ENCODE measurements at regions not wholly inside any gene's neighbourhood (a gene's known extent, or its start where the extent isn't known, plus 50 kb on each side); places are given as distances from the start of the nearest gene placed in this dataset.
"Not testable (repeated sequence)": the region's sequence is repeated elsewhere in the genome, so short reads cannot be mapped to it uniquely, and the experiment has no call there.

- no peak for DNase-seq
Observed at GRCh38 chr9:1882711-1883403, 132.3 kb upstream of the SMARCA2 start.

- DNase-seq: no peak
Observed at GRCh38 chr9:1890201-1890600, 124.9 kb upstream of the SMARCA2 start.

DNA sequence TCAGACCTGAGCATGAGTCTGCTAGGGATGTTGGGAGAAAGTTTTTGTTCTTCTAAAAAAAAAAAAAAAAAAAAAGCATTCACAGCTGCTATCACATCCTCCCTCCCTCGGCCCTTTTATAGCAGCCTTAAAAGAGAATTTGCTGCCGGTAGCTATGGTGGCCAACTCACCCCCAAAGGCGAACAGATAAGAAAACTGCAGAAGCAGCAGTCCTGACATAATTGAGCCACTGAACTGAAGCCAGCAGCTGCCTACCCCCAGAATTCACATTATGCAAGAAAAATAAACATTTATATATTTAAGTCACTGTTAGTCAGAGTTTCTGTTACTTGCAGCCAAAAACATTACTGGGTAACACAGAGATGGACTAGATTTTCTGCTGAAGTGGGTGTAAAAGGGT lies 124.3 kb upstream of the SMARCA2 start:
- DNase-seq: no peak

DNA sequence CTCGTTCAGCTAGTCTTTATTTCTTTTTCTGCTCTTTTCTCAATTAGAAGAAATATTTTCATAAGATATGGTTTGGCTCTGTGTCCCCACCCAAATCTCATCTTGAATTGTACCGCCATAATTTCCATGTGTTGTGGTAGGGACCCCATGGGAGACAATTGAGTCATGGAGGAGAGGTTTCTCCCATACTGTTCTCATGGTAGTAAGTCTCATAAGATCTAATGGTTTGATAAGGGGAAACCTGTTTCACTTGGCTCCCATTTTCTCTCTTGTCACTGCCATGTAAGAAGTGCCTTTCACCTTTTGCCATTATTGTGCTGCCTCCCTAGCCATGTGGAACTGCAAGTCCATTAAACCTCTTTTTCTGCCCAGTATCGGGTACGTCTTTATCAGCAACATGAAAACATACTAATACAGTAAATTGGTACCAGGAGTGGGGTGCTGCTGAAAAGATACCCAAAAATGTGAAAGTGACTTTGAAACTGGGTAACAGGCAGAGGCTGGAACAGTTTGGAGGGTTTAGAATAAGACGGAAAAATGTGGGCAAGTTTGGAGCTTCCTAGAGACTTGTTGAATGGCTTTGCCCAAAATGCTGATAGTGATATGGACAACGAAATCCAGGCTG lies 112.0 kb upstream of the SMARCA2 start:
- not testable (repeated sequence) for DNase-seq

- no peak for DNase-seq
Observed at GRCh38 chr9:1907465-1907864, 107.7 kb upstream of the SMARCA2 start.

DNA sequence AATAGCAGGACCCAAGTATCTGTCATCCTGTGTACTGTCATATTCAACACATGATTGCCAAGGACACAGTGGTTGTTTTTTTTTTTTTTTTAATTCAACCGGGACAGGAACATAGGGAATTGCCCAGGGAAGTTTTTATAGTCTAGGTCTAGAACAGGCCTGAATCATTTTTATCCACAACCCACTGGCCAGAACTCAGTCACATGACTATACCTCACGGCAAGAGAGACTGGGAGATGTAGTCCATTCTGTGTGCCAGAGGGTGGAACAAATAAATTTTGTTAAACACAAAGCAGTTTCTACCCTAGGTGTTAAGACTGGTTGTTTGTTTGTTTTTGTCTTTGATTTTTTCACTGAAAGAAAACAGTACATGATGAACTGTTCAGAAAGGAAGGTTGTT lies 105.8 kb upstream of the SMARCA2 start:
- no peak for DNase-seq

GRCh38 chr9:1910269-1910811 lies 104.8 kb upstream of the SMARCA2 start:
- DNase-seq: no peak

- DNase-seq: no peak
Observed at GRCh38 chr9:1913631-1914330, 101.4 kb upstream of the SMARCA2 start.

GRCh38 chr9:1916095-1916494 lies 99.1 kb upstream of the SMARCA2 start:
- no peak for DNase-seq

- DNase-seq: no peak
Observed at GRCh38 chr9:1916655-1917054, 98.5 kb upstream of the SMARCA2 start.

- no peak for DNase-seq
Observed at GRCh38 chr9:1917396-1917935, 97.7 kb upstream of the SMARCA2 start.

GRCh38 chr9:1918108-1918507 lies 97.0 kb upstream of the SMARCA2 start:
- no peak for DNase-seq

DNA sequence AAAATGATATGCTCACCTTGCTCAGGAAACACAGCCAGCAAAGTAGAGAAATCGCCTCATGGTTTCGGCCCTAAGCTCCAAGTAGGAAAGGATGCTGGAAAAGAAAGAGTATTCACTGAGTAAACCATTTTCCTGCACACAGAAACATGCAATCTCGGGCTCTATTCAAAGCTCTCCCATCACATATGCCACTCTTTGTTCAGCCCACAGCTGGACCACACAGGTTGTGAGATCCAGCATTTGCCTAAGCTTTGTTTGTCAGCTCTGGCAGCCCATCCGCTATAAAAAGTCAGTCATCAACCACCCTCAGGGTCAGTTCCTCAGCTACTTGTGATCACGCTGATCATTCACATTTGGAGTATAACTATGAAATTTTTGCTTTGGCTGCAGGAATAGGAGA lies 96.5 kb upstream of the SMARCA2 start:
- DNase-seq: no peak

GRCh38 chr9:1919229-1919628 lies 95.9 kb upstream of the SMARCA2 start:
- DNase-seq: no peak

DNA sequence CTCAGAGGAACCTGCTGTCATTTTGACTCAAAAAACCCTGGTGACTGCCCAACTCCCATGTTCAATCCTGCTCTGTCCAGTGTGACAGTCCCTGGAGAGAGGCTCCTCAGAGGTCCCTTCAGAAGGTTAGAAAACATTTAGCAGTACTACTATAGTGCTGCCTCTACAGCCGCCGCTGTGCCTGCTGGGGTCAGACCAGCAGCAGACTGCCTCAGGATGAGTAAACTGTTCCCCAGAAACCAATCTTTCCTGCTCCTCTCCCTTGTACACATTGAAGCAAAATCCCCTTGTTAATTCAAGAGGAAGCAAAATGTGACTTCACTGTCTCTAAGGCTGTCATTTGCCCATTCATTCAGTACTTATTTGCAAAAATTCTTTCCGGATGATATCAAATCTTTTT lies 94.8 kb upstream of the SMARCA2 start:
- no peak for DNase-seq

DNA sequence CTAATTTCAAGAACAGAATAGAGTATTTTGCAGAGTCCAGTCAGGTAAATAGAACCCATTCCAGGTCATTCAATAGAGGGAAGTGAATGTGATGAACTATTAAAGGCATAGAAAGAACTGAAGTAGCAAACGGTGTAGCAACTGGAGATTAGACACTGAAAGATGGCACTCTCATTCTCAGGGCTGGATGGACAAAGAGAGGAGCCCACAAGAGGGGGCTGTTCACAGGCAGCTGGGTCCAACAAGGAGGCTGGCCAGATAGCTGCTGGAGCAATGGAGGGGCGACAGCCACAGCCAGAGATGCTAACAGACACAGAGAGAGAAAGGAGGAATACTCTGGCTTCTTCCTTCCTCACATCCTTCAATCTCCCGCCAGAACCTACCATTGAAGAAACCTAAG lies 93.1 kb upstream of the SMARCA2 start:
- DNase-seq: no peak

DNA sequence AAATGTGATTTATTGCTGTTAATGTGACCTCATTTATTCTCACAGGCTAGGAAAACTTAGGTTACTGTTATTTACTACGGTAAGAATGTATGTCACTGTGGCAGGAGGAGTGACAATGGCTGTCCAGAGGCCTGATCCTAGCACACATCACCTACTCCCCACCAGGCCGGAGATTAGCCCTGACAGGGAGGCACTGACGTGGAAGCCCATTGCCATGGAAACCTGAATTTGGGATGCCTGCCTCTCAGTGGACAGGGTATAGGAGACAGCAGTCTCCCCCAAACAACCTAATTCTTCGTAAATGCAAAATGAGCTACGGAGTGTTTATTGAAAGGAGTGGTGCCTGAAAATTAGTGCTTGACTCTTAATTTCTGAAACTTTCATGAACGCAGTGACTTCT lies 87.6 kb upstream of the SMARCA2 start:
- DNase-seq: no peak

DNA sequence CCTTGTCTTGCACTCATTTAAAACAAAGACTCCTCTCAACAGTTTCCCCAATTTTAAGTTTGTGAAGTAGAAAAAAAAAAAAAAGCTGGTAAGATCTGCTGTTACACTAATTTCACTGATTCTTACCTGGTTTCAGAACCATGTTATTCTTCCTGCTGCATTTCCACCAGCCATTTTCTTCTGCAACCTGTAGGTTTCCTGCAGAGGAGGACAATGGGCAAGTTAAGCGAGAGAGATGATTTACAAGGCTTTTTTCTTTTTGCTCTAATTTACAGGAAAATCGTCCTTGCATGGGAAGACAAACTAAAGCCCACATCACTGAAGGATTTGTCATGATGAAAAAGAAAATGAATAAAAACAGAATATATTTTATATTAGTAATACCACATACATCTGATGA lies 86.0 kb upstream of the SMARCA2 start:
- no peak for DNase-seq

- no peak for DNase-seq
Observed at GRCh38 chr9:1929722-1930244, 85.4 kb upstream of the SMARCA2 start.

DNA sequence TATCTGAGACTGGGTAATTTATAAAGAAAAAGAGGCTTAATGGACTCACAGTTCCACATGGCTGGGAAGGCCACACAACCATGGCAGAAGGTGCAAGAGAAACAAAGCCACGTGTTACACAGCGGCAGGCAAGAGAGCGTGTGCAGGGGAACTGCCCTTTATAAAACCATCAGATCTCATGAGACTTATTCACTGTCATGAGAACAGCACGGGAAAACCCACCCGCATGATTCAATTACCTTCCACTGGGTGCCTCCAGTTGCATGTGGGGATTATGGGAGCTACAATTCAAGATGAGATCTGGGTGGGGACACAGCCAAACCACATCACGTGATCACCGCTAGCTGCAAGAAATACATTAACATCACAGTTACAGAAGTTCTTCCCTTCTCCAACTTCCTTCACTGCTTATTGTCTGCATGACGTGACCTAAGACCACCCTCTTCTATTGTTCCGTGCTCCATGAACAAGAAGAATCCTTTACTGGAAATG lies 84.9 kb upstream of the SMARCA2 start:
- DNase-seq: not testable (repeated sequence)

- DNase-seq: no peak
Observed at GRCh38 chr9:1938135-1938534, 77.0 kb upstream of the SMARCA2 start.

- no peak for DNase-seq
Observed at GRCh38 chr9:1938675-1939170, 76.4 kb upstream of the SMARCA2 start.

DNA sequence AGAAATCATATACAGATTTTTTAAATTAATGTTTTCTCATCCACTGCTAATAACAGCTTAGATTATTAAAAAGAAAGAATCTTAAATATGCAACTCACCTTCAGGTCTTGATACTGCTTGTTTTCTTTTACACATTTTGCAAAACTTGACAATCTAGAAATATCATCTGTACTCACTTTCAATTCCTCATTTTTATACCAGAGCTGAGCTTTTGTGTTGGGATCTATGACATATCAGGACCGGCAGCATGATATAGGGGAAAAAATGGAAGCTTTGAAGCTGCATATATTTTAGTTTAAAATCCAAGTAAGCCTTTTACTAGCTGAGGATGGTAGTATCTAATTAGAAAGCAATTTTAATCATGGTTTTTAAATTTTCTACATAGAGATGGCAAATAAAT lies 75.7 kb upstream of the SMARCA2 start:
- DNase-seq: no peak

Data from NCI-H748 treated with DMSO at 0.1 percent for 48 hours (cell line).